NCI-H1048 (cell line): ENCODE measurements at regions not wholly inside any gene's neighbourhood (a gene's known extent, or its start where the extent isn't known, plus 50 kb on each side); places are given as distances from the start of the nearest gene placed in this dataset.

Source experiments
- DNase-seq: peaks from one replicate; lab custom pipeline; 2025; lab: John Stamatoyannopoulos, UW

GRCh38 chr5:2184563-2185540 lies 302.1 kb upstream of the IRX4 start:
- DNase-seq = no peak

- no peak for DNase-seq
Measured at GRCh38 chr5:2184026-2184366, 301.3 kb upstream of the IRX4 start.

- no peak for DNase-seq
Measured at GRCh38 chr5:2183154-2184025, 300.7 kb upstream of the IRX4 start.

GRCh38 chr5:2182020-2182419 lies 299.3 kb upstream of the IRX4 start:
- DNase-seq = no peak

- DNase-seq = no peak
Measured at GRCh38 chr5:2181557-2181956, 298.8 kb upstream of the IRX4 start.

- DNase-seq = no peak
Measured at GRCh38 chr5:2181149-2181548, 298.4 kb upstream of the IRX4 start.

- no peak for DNase-seq
Measured at GRCh38 chr5:2180456-2180855, 297.7 kb upstream of the IRX4 start.

GRCh38 chr5:2179861-2180260 lies 297.1 kb upstream of the IRX4 start:
- no peak for DNase-seq

- DNase-seq = no peak
Measured at GRCh38 chr5:2178528-2178927, 295.8 kb upstream of the IRX4 start.

- no peak for DNase-seq
Measured at GRCh38 chr5:2178071-2178477, 295.3 kb upstream of the IRX4 start.

- no peak for DNase-seq
Measured at GRCh38 chr5:2177244-2177643, 294.5 kb upstream of the IRX4 start.

- no peak for DNase-seq
Measured at GRCh38 chr5:2176581-2176980, 293.9 kb upstream of the IRX4 start.

GRCh38 chr5:2175842-2176404 lies 293.2 kb upstream of the IRX4 start:
- no peak for DNase-seq

- no peak for DNase-seq
Measured at GRCh38 chr5:2175041-2175440, 292.3 kb upstream of the IRX4 start.

- no peak for DNase-seq
Measured at GRCh38 chr5:2174538-2174937, 291.8 kb upstream of the IRX4 start.

GRCh38 chr5:2173151-2173834 lies 290.6 kb upstream of the IRX4 start:
- DNase-seq = peak; percentile 57

- no peak for DNase-seq
Measured at GRCh38 chr5:2172471-2172870, 289.7 kb upstream of the IRX4 start.

GRCh38 chr5:2170761-2171160 lies 288.0 kb upstream of the IRX4 start:
- no peak for DNase-seq

- no peak for DNase-seq
Measured at GRCh38 chr5:2169850-2170760, 287.4 kb upstream of the IRX4 start.

- no peak for DNase-seq
Measured at GRCh38 chr5:2169430-2169808, 286.7 kb upstream of the IRX4 start.
